ENCODE measurements at regions not wholly inside any gene's neighbourhood (a gene's known extent, or its start where the extent isn't known, plus 50 kb on each side); places are given as distances from the start of the nearest gene placed in this dataset.
A peak's percentile ranks its signal among the peaks of the same experiment; 100 is the strongest.

- Mint-ChIP-seq H3K27ac (no peak overlapping the region), H3K4me1 (no peaks in the 10 kb centered on the region), H3K4me3 (no peak overlapping the region), H3K27me3 (no peaks in the 10 kb centered on the region), H3K9me3 (ENCODE audit: insufficient read depth) (no peaks in the 10 kb centered on the region)
- WGBS (ENCODE audit: insufficient coverage), result 53% methylated on average over 18 of the region's 33 CpGs
- no peaks in the 10 kb centered on the region for H3K36me3 ChIP-seq (replicated peaks in 1 of 2; ENCODE audit: control extremely low read depth in 1 of 2, control insufficient read depth in 1 of 2, extremely low read depth in 1 of 2, insufficient read depth in 2 of 2, low read length in 1 of 2)
- no peaks in the 10 kb centered on the region for H3K79me2 ChIP-seq (ENCODE audit: control insufficient read depth, insufficient read depth, low read length)
- no peaks in the 10 kb centered on the region for H3K27me3 ChIP-seq (replicated peaks in 1 of 4; ENCODE audit: control extremely low read depth in 1 of 4, control insufficient read depth in 3 of 4, insufficient read depth in 4 of 4, low read length in 3 of 4)
- H3K9me3 ChIP-seq (ENCODE audit: control extremely low read depth in 1 of 3, control insufficient read depth in 2 of 3, insufficient read depth in 1 of 3, low read length in 2 of 3), result no peaks in the 10 kb centered on the region
- no peak overlapping the region for H3K27ac ChIP-seq (ENCODE audit: low read length in 2 of 2)
- H3K4me1 ChIP-seq (ENCODE audit: control insufficient read depth in 2 of 2, insufficient read depth in 2 of 2, low read length in 2 of 2), result no peaks in the 10 kb centered on the region
- H2AFZ ChIP-seq (ENCODE audit: insufficient read depth, low read depth, low read length, poor library complexity, severe bottlenecking), result no peak overlapping the region
- DNase-seq, result peak; percentile 39
- no peak overlapping the region for H3K4me3 ChIP-seq (ENCODE audit: control extremely low read depth in 1 of 5, extremely low read depth in 1 of 5, insufficient read depth in 1 of 5, low read depth in 2 of 5, low read length in 4 of 5)
- ATAC-seq (ENCODE audit: low read depth), result peak; percentile 24
- ChIA-PET POLR2A (no interaction called here), CTCF (no interaction called here)
- H4K20me1 ChIP-seq (ENCODE audit: control insufficient read depth, insufficient read depth, low read length, poor library complexity, severe bottlenecking), result no peaks in the 10 kb centered on the region
- no peak overlapping the region for H3K4me2 ChIP-seq (replicated peaks; ENCODE audit: low read depth, low read length, poor library complexity, severe bottlenecking)
- no peak overlapping the region for H3K9ac ChIP-seq (ENCODE audit: low read length)
- no peak for TF ChIP-seq EZH2 (IDR thresholded peaks at IDR 0.05; ENCODE audit: borderline replicate concordance, insufficient read depth, low read depth, low read length, poor library complexity, severe bottlenecking)
- TF ChIP-seq, protein P1, sequence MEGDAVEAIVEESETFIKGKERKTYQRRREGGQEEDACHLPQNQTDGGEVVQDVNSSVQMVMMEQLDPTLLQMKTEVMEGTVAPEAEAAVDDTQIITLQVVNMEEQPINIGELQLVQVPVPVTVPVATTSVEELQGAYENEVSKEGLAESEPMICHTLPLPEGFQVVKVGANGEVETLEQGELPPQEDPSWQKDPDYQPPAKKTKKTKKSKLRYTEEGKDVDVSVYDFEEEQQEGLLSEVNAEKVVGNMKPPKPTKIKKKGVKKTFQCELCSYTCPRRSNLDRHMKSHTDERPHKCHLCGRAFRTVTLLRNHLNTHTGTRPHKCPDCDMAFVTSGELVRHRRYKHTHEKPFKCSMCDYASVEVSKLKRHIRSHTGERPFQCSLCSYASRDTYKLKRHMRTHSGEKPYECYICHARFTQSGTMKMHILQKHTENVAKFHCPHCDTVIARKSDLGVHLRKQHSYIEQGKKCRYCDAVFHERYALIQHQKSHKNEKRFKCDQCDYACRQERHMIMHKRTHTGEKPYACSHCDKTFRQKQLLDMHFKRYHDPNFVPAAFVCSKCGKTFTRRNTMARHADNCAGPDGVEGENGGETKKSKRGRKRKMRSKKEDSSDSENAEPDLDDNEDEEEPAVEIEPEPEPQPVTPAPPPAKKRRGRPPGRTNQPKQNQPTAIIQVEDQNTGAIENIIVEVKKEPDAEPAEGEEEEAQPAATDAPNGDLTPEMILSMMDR (IDR thresholded peaks at IDR 0.05), result peak; percentile 46
- intact Hi-C loops (cut with micrococcal nuclease), result no loop called here
These were observed 111.7 kb upstream of the MBL2 start for GRCh38 chr10:52883996-52884871.

DNA sequence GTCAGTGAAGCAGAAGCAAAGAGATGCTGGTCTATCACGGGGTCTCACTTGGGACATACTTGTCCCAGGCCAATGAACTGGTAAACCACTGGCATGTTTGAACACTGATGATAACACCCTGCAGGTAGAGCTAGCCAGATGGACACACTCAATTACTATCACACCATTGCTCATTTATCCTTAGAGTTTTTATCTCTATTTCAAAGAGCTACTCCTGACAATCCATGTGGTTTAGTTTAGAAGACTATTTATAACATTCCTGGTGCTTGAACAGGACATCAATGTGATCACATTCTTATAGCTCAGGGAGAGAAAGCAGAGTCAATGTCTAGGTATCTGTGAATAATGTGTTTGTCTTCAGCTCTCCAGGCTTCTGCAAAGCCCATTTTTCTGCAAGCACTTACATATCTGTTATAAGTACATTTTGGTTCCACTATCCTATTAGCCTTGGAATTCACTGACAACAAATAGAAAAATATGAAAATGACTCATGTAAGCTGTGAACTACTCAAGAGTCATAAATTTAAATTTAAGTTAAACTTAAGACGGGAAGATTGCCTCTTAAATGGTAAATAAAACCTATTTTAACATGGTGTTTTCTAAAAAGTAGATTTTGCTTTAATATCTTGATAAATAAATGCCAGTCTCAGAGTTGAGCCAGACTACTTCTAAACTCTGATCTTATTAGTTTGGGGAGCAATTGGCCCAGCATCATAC is 106.7 kb upstream of the MBL2 start:
- H3K36me3 ChIP-seq (replicated peaks in 1 of 2; ENCODE audit: control extremely low read depth in 1 of 2, control insufficient read depth in 1 of 2, extremely low read depth in 1 of 2, insufficient read depth in 2 of 2, low read length in 1 of 2), result no peaks in the 10 kb centered on the region
- WGBS (ENCODE audit: insufficient coverage), result 50% methylated on average over 1 of the region's 2 CpGs
- H2AFZ ChIP-seq (ENCODE audit: insufficient read depth, low read depth, low read length, poor library complexity, severe bottlenecking), result no peak overlapping the region
- no peaks in the 10 kb centered on the region for H3K4me1 ChIP-seq (ENCODE audit: control insufficient read depth in 2 of 2, insufficient read depth in 2 of 2, low read length in 2 of 2)
- no peaks in the 10 kb centered on the region for H3K79me2 ChIP-seq (ENCODE audit: control insufficient read depth, insufficient read depth, low read length)
- Mint-ChIP-seq H3K27ac (no peak overlapping the region), H3K4me3 (no peak overlapping the region), H3K9me3 (ENCODE audit: insufficient read depth) (no peaks in the 10 kb centered on the region), H3K4me1 (no peaks in the 10 kb centered on the region), H3K27me3 (no peaks in the 10 kb centered on the region)
- ChIA-PET POLR2A (no interaction called here), CTCF (no interaction called here)
- H3K27me3 ChIP-seq (replicated peaks in 1 of 4; ENCODE audit: control extremely low read depth in 1 of 4, control insufficient read depth in 3 of 4, insufficient read depth in 4 of 4, low read length in 3 of 4), result no peaks in the 10 kb centered on the region
- intact Hi-C loops (cut with micrococcal nuclease), result no loop called here
- H3K9ac ChIP-seq (ENCODE audit: low read length), result no peak overlapping the region
- no peaks in the 10 kb centered on the region for H3K9me3 ChIP-seq (ENCODE audit: control extremely low read depth in 1 of 3, control insufficient read depth in 2 of 3, insufficient read depth in 1 of 3, low read length in 2 of 3)
- no peak overlapping the region for H3K4me2 ChIP-seq (replicated peaks; ENCODE audit: low read depth, low read length, poor library complexity, severe bottlenecking)
- H4K20me1 ChIP-seq (ENCODE audit: control insufficient read depth, insufficient read depth, low read length, poor library complexity, severe bottlenecking), result no peaks in the 10 kb centered on the region
- no peak for DNase-seq
- H3K4me3 ChIP-seq (ENCODE audit: control extremely low read depth in 1 of 5, extremely low read depth in 1 of 5, insufficient read depth in 1 of 5, low read depth in 2 of 5, low read length in 4 of 5), result no peak overlapping the region
- no peak for ATAC-seq (ENCODE audit: low read depth)
- TF ChIP-seq, protein P1 (IDR thresholded peaks at IDR 0.05), result no peak
- TF ChIP-seq EZH2 (IDR thresholded peaks at IDR 0.05; ENCODE audit: borderline replicate concordance, insufficient read depth, low read depth, low read length, poor library complexity, severe bottlenecking), result no peak
- H3K27ac ChIP-seq (ENCODE audit: low read length in 2 of 2), result no peak overlapping the region

Measured in B cell (primary cell).